Esophagus (tissue), 2 donors: ENCODE measurements at regions not wholly inside any gene's neighbourhood (a gene's known extent, or its start where the extent isn't known, plus 50 kb on each side); places are given as distances from the start of the nearest gene placed in this dataset.
A peak's percentile ranks its signal among the peaks of the same experiment; 100 is the strongest.

ENCODE experiments used
- H3K27ac ChIP-seq, 2 donors: one replicate each; pipeline ENCODE4 v1.5.1; 2013; ENCODE audit warnings: low read depth in 2 of 2, mild to moderate bottlenecking in 2 of 2, inconsistent platforms in 1 of 2, low read length in 1 of 2, moderate library complexity in 1 of 2
- H3K27me3 ChIP-seq, 2 donors: one replicate each; pipeline ENCODE4 v1.6.1; 2013; ENCODE audit warnings: low read length in 2 of 2, control low read depth in 1 of 2, mild to moderate bottlenecking in 1 of 2; ENCODE audit not compliant: insufficient read depth in 2 of 2, control insufficient read depth in 1 of 2
- H3K36me3 ChIP-seq, 2 donors: one replicate each; pipeline ENCODE4 v1.6.1; 2013; ENCODE audit warnings: low read length in 1 of 2; ENCODE audit not compliant: control insufficient read depth in 2 of 2, insufficient read depth in 2 of 2
- H3K4me1 ChIP-seq, 2 donors: one replicate each; pipeline ENCODE4 v1.6.1; 2013; ENCODE audit warnings: low read length in 1 of 2; ENCODE audit not compliant: control insufficient read depth in 2 of 2, insufficient read depth in 2 of 2
- H3K4me3 ChIP-seq, 2 donors: one replicate each; pipeline ENCODE4 v1.5.1; 2013; ENCODE audit warnings: low read length in 2 of 2, mild to moderate bottlenecking in 2 of 2, low read depth in 1 of 2, moderate library complexity in 1 of 2
- H3K9me3 ChIP-seq, 2 donors: one replicate each; pipeline ENCODE4 v1.6.1; 2013; ENCODE audit warnings: mild to moderate bottlenecking in 2 of 2, low read depth in 1 of 2, low read length in 1 of 2, moderate library complexity in 1 of 2; ENCODE audit not compliant: control insufficient read depth in 2 of 2, insufficient read depth in 1 of 2
- WGBS, 2 donors: extraction: QIAGEN DNeasy Blood & Tissue Kit; methylation state at CpG; one replicate each; pipeline ENCODE4 v1.1.7; 2013; 5-methylcytosine and 5-hydroxymethylcytosine counted together
- donor health status: healthy with polysubstance abuse.
- donor health status: Bipolar disorder and iron deficiency.

GRCh38 chr10:3464760-3465405 is 292.3 kb upstream of the PITRM1 start:
- Histone ChIP-seq H3K9me3 (no peaks in the 10 kb centered on the region), H3K27ac (peak overlapping the region; percentile 87 to 93), H3K4me3 (no peak overlapping the region), H3K4me1 (peaks cover 0 to 3% of the 10 kb centered on the region in 2 donors), H3K27me3 (no peaks in the 10 kb centered on the region), H3K36me3 (no peaks in the 10 kb centered on the region)
- 46 to 53% methylated on average over 9 of the region's 9 CpGs for WGBS, 2 donors

- no peak overlapping the region for H3K4me3 ChIP-seq
- no peaks in the 10 kb centered on the region for H3K36me3 ChIP-seq
- H3K27ac ChIP-seq = no peak overlapping the region
- H3K4me1 ChIP-seq = peaks cover 0 to 4% of the 10 kb centered on the region in 2 donors
- H3K27me3 ChIP-seq = no peaks in the 10 kb centered on the region
- WGBS, 2 donors = 74 to 82% methylated on average over 6 of the region's 6 CpGs
- no peaks in the 10 kb centered on the region for H3K9me3 ChIP-seq
Observed at GRCh38 chr10:3460420-3461128, 288.0 kb upstream of the PITRM1 start.

GRCh38 chr10:3455385-3456334 is 283.1 kb upstream of the PITRM1 start:
- WGBS, 2 donors = 83 to 84% methylated on average over 13 of the region's 13 CpGs
- no peaks in the 10 kb centered on the region for H3K27me3 ChIP-seq
- H3K4me1 ChIP-seq = peaks cover 0 to 3% of the 10 kb centered on the region in 2 donors
- no peak overlapping the region for H3K27ac ChIP-seq
- H3K9me3 ChIP-seq = no peaks in the 10 kb centered on the region
- H3K4me3 ChIP-seq = no peak overlapping the region
- no peaks in the 10 kb centered on the region for H3K36me3 ChIP-seq

GRCh38 chr10:3452683-3453361 is 280.2 kb upstream of the PITRM1 start:
- no peaks in the 10 kb centered on the region for H3K9me3 ChIP-seq
- peak overlapping the region; percentile 71 to 75 for H3K27ac ChIP-seq
- WGBS, 2 donors = 44 to 54% methylated on average over 7 of the region's 7 CpGs
- peaks cover 0 to 3% of the 10 kb centered on the region in 2 donors for H3K4me1 ChIP-seq
- H3K4me3 ChIP-seq = no peak overlapping the region
- H3K27me3 ChIP-seq = no peaks in the 10 kb centered on the region
- H3K36me3 ChIP-seq = no peaks in the 10 kb centered on the region

DNA sequence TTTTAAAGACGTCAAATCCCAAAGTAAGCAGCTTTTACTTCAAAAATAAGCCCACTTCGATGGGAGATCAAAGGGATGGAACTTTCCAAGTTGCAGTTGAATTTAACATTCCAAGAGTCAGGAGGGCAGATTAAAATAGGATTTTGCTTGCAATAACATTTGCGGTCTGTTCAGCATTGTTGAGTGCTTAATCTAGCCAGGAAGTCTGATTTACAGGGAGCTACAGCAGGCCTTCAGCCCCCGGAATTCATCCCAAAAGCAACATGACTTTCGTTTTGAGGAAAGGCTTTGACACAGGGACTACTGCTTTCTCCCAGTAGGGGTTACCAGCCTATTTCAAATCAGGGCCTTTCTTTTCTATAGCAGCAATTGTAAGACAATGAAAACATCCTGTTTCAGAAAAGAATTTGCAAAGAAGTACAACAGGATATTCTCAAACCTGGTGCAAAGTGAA is 279.6 kb upstream of the PITRM1 start:
- Histone ChIP-seq H3K27me3 (no peaks in the 10 kb centered on the region), H3K4me1 (peaks cover 0 to 3% of the 10 kb centered on the region in 2 donors), H3K9me3 (no peaks in the 10 kb centered on the region), H3K36me3 (no peaks in the 10 kb centered on the region), H3K27ac (peak overlapping the region; percentile 41 to 73), H3K4me3 (no peak overlapping the region)
- 41 to 45% methylated on average over 5 of the region's 5 CpGs for WGBS, 2 donors

DNA sequence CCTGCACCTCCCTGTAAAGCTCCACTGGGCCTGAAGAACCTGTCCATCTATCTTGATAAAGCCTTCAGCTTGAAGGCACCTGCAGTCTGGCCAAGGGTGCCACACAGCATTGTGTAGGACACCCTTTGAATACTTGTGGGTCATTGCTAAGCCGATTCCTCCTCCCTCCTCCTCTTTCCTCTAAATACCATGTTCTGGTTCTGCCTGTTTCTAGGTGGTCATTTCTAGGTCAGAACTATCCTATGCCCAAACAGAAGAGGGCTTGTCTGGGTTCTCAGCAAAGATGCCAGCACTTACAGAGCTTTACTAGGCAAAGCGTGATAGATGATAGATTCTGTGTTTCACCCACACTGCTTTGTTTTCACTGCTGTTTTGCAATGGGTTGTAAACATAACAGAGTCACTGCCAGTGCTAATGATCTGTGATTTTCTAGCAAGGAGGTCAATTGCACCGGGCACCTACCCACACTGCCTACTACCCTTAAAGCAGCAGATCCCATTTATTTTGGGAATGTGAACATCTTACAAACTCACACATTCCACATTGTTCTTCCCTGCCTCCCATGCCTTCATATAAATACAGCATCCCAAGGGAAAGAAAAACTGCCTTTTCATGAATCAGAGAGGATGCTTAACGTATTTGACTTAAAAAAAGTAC is 279.1 kb upstream of the PITRM1 start:
- Histone ChIP-seq H3K4me3 (no peak overlapping the region), H3K36me3 (no peaks in the 10 kb centered on the region), H3K9me3 (no peaks in the 10 kb centered on the region), H3K27ac (peak overlapping the region; percentile 22 to 41), H3K27me3 (no peaks in the 10 kb centered on the region), H3K4me1 (peaks cover 0 to 3% of the 10 kb centered on the region in 2 donors)
- 59 to 62% methylated on average over 4 of the region's 4 CpGs for WGBS, 2 donors

- H3K4me3 ChIP-seq = no peak overlapping the region
- H3K36me3 ChIP-seq = no peaks in the 10 kb centered on the region
- H3K27me3 ChIP-seq = no peaks in the 10 kb centered on the region
- H3K27ac ChIP-seq = no peak overlapping the region
- 81 to 89% methylated on average over 4 of the region's 4 CpGs for WGBS, 2 donors
- H3K9me3 ChIP-seq = no peaks in the 10 kb centered on the region
- no peaks in the 10 kb centered on the region for H3K4me1 ChIP-seq
Observed at GRCh38 chr10:3446221-3446620, 273.6 kb upstream of the PITRM1 start.

DNA sequence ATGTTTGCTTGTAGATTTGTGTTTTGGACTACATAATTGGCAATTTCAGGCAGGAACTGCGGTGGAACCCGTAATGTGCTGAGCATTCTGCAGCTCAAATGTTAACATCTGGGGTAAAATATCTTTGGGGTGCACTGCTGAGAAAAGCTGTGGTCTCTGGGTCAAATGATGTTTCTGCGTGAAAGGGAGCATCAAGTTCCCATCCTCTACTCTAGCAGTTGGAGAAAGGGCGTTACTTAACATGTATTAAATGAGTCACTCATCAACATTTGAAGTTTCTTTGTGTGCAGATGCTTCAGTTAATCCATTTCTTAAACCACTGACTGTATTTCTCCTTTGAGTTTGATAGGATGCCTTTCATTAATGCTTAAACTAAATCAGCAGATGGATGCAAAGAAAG is 273.1 kb upstream of the PITRM1 start:
- 64 to 80% methylated on average over 4 of the region's 4 CpGs for WGBS, 2 donors
- no peaks in the 10 kb centered on the region for H3K9me3 ChIP-seq
- H3K4me1 ChIP-seq = no peaks in the 10 kb centered on the region
- H3K27ac ChIP-seq = no peak overlapping the region
- H3K27me3 ChIP-seq = no peaks in the 10 kb centered on the region
- no peaks in the 10 kb centered on the region for H3K36me3 ChIP-seq
- no peak overlapping the region for H3K4me3 ChIP-seq
